ENCODE measurements at regions not wholly inside any gene's neighbourhood (a gene's known extent, or its start where the extent isn't known, plus 50 kb on each side); places are given as distances from the start of the nearest gene placed in this dataset.
A peak's percentile ranks its signal among the peaks of the same experiment; 100 is the strongest.

DNA sequence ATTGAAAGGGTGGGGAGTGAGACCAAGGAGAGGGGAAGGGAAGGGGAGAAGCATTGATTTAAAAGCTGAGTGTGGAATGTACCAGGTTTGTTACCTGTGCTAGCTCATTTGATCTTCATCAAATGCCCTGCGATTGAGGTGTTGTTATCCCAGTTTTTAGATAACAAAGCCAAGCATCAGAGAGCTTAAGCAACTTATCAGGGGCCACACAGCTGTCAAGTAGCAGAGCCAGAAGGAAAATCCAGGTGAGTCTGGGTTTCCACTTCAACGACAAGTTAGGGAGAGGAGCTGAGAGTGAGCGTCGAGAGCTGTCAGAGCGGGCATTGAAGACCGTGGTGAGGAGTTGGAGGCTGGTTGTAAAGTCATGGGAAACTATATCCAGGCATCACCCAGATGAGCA lies 146.9 kb upstream of the IRF2BP2 start:
- H3K9me3 Mint-ChIP-seq, result peaks cover 3% of the 10 kb centered on the region
- intact Hi-C loops (cut with micrococcal nuclease), result no loop called here
- H3K36me3 Mint-ChIP-seq (ENCODE audit: low read depth), result no peaks in the 10 kb centered on the region
- ATAC-seq, result no peak
- H3K27ac Mint-ChIP-seq, result no peak overlapping the region
- no peak overlapping the region for H3K4me3 Mint-ChIP-seq
- ChIA-PET CTCF (interaction anchor here (0.9 to 1.1 kb wide), 3 partner anchors 12 to 21 kb away, joined by 3 read pairs; no protein-coding TSS in a partner anchor), POLR2A (interaction anchor here (0.8 to 1.7 kb wide), 3 partner anchors 15 to 173 kb away, joined by 3 to 4 read pairs (median 4); no protein-coding TSS in a partner anchor)
- DNase-seq, result no peak
- TF ChIP-seq, protein P1, sequence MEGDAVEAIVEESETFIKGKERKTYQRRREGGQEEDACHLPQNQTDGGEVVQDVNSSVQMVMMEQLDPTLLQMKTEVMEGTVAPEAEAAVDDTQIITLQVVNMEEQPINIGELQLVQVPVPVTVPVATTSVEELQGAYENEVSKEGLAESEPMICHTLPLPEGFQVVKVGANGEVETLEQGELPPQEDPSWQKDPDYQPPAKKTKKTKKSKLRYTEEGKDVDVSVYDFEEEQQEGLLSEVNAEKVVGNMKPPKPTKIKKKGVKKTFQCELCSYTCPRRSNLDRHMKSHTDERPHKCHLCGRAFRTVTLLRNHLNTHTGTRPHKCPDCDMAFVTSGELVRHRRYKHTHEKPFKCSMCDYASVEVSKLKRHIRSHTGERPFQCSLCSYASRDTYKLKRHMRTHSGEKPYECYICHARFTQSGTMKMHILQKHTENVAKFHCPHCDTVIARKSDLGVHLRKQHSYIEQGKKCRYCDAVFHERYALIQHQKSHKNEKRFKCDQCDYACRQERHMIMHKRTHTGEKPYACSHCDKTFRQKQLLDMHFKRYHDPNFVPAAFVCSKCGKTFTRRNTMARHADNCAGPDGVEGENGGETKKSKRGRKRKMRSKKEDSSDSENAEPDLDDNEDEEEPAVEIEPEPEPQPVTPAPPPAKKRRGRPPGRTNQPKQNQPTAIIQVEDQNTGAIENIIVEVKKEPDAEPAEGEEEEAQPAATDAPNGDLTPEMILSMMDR (IDR thresholded peaks at IDR 0.05), result no peak
- peaks cover 41% of the 10 kb centered on the region for H3K4me1 Mint-ChIP-seq (ENCODE audit: low read depth)
- no peaks in the 10 kb centered on the region for H3K27me3 Mint-ChIP-seq

DNA sequence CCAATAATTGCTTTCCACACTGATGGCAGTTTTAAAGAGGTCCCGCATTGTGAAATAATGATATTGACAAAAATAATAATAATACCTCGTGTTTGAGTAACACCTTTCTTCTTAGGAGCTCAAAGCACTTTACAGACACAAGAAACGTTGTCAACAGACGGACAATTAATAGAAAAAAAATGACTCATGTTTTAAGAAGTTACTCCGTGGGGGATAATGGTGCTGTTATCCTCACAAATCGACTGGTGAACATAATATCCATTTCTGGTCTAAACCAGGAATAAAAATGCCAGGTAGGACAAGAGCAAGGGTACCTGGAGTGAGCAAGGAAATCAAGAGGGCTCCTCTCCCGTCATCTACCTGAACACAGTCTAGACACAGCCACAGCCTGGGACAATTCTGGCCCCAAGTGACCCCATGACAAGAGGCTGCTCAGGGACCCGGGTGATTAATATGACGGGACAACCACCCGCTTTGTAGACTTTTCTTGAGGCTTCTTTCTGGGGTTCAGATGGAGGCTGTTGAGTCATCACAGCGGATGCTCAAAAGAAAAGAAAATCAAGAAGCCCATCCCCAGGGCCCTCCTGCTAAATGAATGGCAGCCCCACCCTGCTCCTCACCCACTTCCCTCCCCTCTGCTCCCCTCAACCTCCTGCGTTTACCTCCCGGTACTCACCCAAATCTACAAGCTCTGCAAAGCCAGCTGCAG lies 146.2 kb upstream of the IRF2BP2 start:
- POLR2A ChIA-PET, result interaction anchor here (1.7 kb wide), 1 partner anchor 15 kb away, joined by 4 read pairs; no protein-coding TSS in a partner anchor
- no peak overlapping the region for H3K27ac Mint-ChIP-seq
- H3K4me1 Mint-ChIP-seq (ENCODE audit: low read depth), result peaks cover 41% of the 10 kb centered on the region
- intact Hi-C loops (cut with micrococcal nuclease), result no loop called here
- no peaks in the 10 kb centered on the region for H3K36me3 Mint-ChIP-seq (ENCODE audit: low read depth)
- DNase-seq, result peak; percentile 45
- TF ChIP-seq, protein P1 (IDR thresholded peaks at IDR 0.05), result no peak
- peak; percentile 41 for ATAC-seq
- no peaks in the 10 kb centered on the region for H3K27me3 Mint-ChIP-seq
- CTCF ChIA-PET, result interaction anchor here (0.9 to 1.1 kb wide), 2 partner anchors 13 to 21 kb away, joined by 3 read pairs; no protein-coding TSS in a partner anchor
- H3K9me3 Mint-ChIP-seq, result no peaks in the 10 kb centered on the region
- H3K4me3 Mint-ChIP-seq, result no peak overlapping the region

DNA sequence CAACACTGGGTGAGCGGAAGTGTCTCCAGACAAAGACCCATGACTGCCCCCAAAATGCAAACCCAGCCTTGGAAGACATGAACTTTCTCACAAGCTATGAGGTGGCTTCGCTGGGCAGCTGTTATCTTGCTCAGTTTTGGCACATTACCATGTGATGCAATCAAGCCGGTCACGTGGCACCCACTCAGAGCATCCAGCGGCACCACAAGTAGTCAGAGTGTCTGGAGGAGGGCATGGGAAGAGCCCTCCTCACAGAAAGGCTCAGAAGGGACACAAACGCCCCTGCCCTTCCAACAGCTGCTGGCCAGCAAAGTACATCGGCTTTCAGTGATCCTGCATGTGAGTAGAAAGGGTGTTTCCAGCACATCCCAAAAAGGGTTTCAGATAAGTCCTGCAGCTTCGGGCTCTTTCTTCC lies 145.5 kb upstream of the IRF2BP2 start:
- H3K9me3 Mint-ChIP-seq, result no peaks in the 10 kb centered on the region
- DNase-seq, result no peak
- no peak overlapping the region for H3K27ac Mint-ChIP-seq
- H3K36me3 Mint-ChIP-seq (ENCODE audit: low read depth), result no peaks in the 10 kb centered on the region
- CTCF ChIA-PET, result interaction anchor here (1.5 kb wide), 1 partner anchor 19 kb away, joined by 3 read pairs; no protein-coding TSS in a partner anchor
- no peak overlapping the region for H3K4me3 Mint-ChIP-seq
- TF ChIP-seq, protein P1 (IDR thresholded peaks at IDR 0.05), result no peak
- intact Hi-C loops (cut with micrococcal nuclease), result no loop called here
- H3K27me3 Mint-ChIP-seq, result no peaks in the 10 kb centered on the region
- H3K4me1 Mint-ChIP-seq (ENCODE audit: low read depth), result peaks cover 38% of the 10 kb centered on the region
- POLR2A ChIA-PET, result interaction anchor here (1.7 kb wide), 1 partner anchor 16 kb away, joined by 4 read pairs; no protein-coding TSS in a partner anchor
- ATAC-seq, result no peak

DNA sequence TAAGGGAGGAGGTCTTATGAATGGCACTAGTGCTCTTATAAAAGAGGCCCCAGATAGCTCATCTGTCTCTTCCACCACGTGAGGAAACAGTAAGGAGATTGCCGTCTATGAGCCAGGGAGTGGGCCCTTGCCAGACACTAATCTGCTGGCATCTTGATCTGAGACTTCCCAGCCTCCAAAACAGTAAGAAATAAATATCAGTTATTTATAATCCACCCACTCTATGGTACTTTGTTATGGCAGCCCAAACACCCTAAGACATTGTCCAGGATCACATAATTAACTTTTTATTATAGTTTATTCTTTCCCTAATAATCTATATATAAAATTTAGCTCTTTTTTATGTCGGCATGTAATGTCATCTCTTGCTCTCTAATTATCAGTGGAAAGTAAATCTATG lies 144.0 kb upstream of the IRF2BP2 start:
- ChIA-PET CTCF (no interaction called here), POLR2A (no interaction called here)
- Mint-ChIP-seq H3K9me3 (no peaks in the 10 kb centered on the region), H3K4me3 (no peak overlapping the region), H3K27ac (no peak overlapping the region), H3K27me3 (no peaks in the 10 kb centered on the region), H3K4me1 (ENCODE audit: low read depth) (peaks cover 24% of the 10 kb centered on the region), H3K36me3 (ENCODE audit: low read depth) (no peaks in the 10 kb centered on the region)
- ATAC-seq (no peak), DNase-seq (no peak)
- intact Hi-C loops (cut with micrococcal nuclease), result no loop called here
- TF ChIP-seq, protein P1 (IDR thresholded peaks at IDR 0.05), result no peak

DNA sequence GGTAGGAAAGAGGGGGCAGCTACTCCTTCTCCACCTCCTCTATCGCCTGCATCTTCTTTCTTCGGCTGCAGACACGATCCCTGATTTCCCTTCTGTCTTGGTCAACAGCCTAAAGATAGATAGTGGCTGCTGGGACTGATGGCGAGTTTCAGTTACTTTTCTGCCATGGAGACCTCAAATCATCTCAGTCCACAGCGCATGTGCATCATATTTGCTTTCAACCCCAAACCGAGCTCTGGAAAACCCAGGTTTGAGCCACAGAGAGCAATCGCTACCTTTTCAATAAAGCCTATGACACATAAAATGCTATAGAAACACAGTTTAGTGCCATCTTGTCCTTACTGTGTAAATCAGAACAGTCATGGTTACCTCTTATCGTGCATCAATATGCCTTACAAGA lies 142.9 kb upstream of the IRF2BP2 start:
- Mint-ChIP-seq H3K27me3 (no peaks in the 10 kb centered on the region), H3K4me1 (ENCODE audit: low read depth) (peaks cover 18% of the 10 kb centered on the region), H3K4me3 (no peak overlapping the region), H3K9me3 (no peaks in the 10 kb centered on the region), H3K36me3 (ENCODE audit: low read depth) (no peaks in the 10 kb centered on the region), H3K27ac (no peak overlapping the region)
- no peak for ATAC-seq
- TF ChIP-seq, protein P1 (IDR thresholded peaks at IDR 0.05), result no peak
- DNase-seq, result no peak
- intact Hi-C loops (cut with micrococcal nuclease), result no loop called here
- ChIA-PET POLR2A (no interaction called here), CTCF (no interaction called here)

All from activated CD8-positive, alpha-beta T cell treated with anti-CD3 and anti-CD28 coated beads for 36 hours (primary cell).